Common myeloid progenitor, CD34-positive (primary cell): ENCODE measurements at regions not wholly inside any gene's neighbourhood (a gene's known extent, or its start where the extent isn't known, plus 50 kb on each side); places are given as distances from the start of the nearest gene placed in this dataset.
"Not testable (repeated sequence)": the region's sequence is repeated elsewhere in the genome, so short reads cannot be mapped to it uniquely, and the experiment has no call there.

Experiments
- CTCF ChIA-PET: fragments of 350-600 bp; sonication (Branson Sonifier 250); formaldehyde crosslinking; loops from one replicate; lab custom pipeline; 2021; ENCODE audit warnings: antibody characterized with exemption; lab: Charles Lee
- POLR2A ChIA-PET: fragments of 350-600 bp; sonication (Branson Sonifier 250); formaldehyde crosslinking; loops from one replicate; lab custom pipeline; 2021; ENCODE audit warnings: antibody characterized with exemption; lab: Charles Lee
- DNase-seq, 3 donors: peaks; one replicate each; pipeline versions ENCODE4 v3.0.0 to v3.0.0-alpha.2; 2013
- H3K27ac ChIP-seq, 2 experiments: 1 replicate in 1 of 2; 2 replicates in 1 of 2; pipeline ENCODE4 v1.7.0; 2013; ENCODE audit warnings: inconsistent platforms in 2 of 2, low read length in 2 of 2, mild to moderate bottlenecking in 2 of 2, low read depth in 1 of 2, moderate library complexity in 1 of 2; ENCODE audit not compliant: severe bottlenecking in 2 of 2, insufficient read depth in 1 of 2, poor library complexity in 1 of 2
- H3K27me3 ChIP-seq, 5 experiments: replicated peaks in 2 of 5; 1 replicate in 3 of 5; 2 replicates in 2 of 5; pipeline versions ENCODE4 v1.6.1 to v1.7.0; 2013; ENCODE audit warnings: low read length in 4 of 5, mild to moderate bottlenecking in 2 of 5, moderate library complexity in 2 of 5, inconsistent platforms in 1 of 5; ENCODE audit not compliant: insufficient read depth in 5 of 5, control insufficient read depth in 4 of 5
- H3K36me3 ChIP-seq, 4 experiments: 1 replicate in 2 of 4; 2 replicates in 2 of 4; pipeline versions ENCODE4 v1.6.1 to v1.7.0; 2013; ENCODE audit warnings: low read length in 3 of 4, control low read depth in 1 of 4, mild to moderate bottlenecking in 1 of 4; ENCODE audit not compliant: control insufficient read depth in 4 of 4, insufficient read depth in 4 of 4
- H3K4me1 ChIP-seq, 4 experiments: 1 replicate in 3 of 4; 2 replicates in 1 of 4; pipeline versions ENCODE4 v1.6.1 to v1.7.1; 2013; ENCODE audit warnings: low read length in 3 of 4, mild to moderate bottlenecking in 3 of 4, control low read depth in 1 of 4, inconsistent platforms in 1 of 4, moderate library complexity in 1 of 4; ENCODE audit not compliant: control insufficient read depth in 4 of 4, insufficient read depth in 4 of 4; ENCODE audit errors: control extremely low read depth in 1 of 4
- H3K4me3 ChIP-seq, 7 experiments: 1 replicate in 4 of 7; 2 replicates in 3 of 7; pipeline versions ENCODE4 v1.5.1 to v1.7.0; 2013; ENCODE audit warnings: mild to moderate bottlenecking in 7 of 7, low read length in 6 of 7, moderate library complexity in 6 of 7, inconsistent platforms in 2 of 7, low read depth in 2 of 7, control low read depth in 1 of 7; ENCODE audit not compliant: insufficient read depth in 4 of 7, control insufficient read depth in 1 of 7; ENCODE audit errors: extremely low read depth in 1 of 7
- H3K9me3 ChIP-seq, 5 experiments: 1 replicate in 4 of 5; 2 replicates in 1 of 5; pipeline versions ENCODE4 v1.6.1 to v1.7.1; 2013; ENCODE audit warnings: low read length in 4 of 5, mild to moderate bottlenecking in 2 of 5, inconsistent platforms in 1 of 5, low read depth in 1 of 5, moderate library complexity in 1 of 5; ENCODE audit not compliant: control insufficient read depth in 4 of 5, insufficient read depth in 2 of 5; ENCODE audit errors: control extremely low read depth in 1 of 5
- WGBS: methylation state at CpG from one replicate; pipeline ENCODE4 v1.1.5; 2013; ENCODE audit not compliant: insufficient coverage; 5-methylcytosine and 5-hydroxymethylcytosine counted together

DNA sequence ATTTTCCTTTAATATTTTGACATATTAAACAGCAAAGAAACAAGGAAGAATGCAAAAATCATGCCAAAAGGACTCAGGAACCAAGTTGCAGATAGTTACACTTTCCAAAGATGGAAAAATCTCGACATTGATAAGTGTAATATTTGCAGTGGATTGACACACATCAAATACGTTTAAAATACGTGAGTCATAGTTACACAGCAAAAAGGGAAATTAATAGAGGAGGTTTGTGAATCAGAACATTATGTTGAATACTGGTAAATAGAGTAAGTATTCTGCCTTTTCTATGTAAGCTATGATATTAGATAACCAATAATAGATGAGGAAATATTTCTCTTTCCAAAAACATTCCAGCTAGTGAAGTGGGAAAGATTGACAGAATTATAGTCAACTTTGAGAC is 1761.3 kb upstream of the IGFBP7 start:
- no peak for DNase-seq
- H3K27ac ChIP-seq: no peak overlapping the region
- 92% methylated on average over 2 of the region's 3 CpGs for WGBS
- POLR2A ChIA-PET: no interaction called here
- H3K36me3 ChIP-seq: no peaks in the 10 kb centered on the region
- no peak overlapping the region for H3K4me3 ChIP-seq
- H3K9me3 ChIP-seq: no peaks in the 10 kb centered on the region
- CTCF ChIA-PET: no interaction called here
- H3K4me1 ChIP-seq: no peaks in the 10 kb centered on the region
- no peaks in the 10 kb centered on the region for H3K27me3 ChIP-seq

DNA sequence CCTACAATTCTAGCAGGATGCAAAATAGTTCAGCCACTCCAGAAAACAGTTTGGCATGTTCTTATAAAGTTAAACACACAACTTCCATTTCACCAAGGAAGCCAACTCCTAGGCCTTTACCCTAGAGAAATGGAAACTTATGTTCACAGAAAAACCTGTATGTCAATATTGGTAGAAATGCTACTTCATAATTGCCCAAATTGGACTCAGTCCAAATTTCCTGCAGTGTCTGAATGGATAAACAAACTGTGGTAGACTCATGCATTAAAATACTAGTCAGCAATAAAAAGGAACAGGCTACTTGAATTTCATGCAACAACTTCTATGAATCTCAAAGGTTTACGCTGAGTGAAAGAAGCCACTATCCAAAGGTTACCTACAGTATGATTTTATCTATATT is 1738.8 kb upstream of the IGFBP7 start:
- no peak for DNase-seq
- WGBS: no CpG with 5 or more reads among the region's 1 CpG
- Histone ChIP-seq H3K9me3 (no peaks in the 10 kb centered on the region), H3K4me3 (no peak overlapping the region), H3K4me1 (no peaks in the 10 kb centered on the region), H3K27ac (no peak overlapping the region), H3K27me3 (no peaks in the 10 kb centered on the region), H3K36me3 (no peaks in the 10 kb centered on the region)
- ChIA-PET POLR2A (no interaction called here), CTCF (no interaction called here)

DNA sequence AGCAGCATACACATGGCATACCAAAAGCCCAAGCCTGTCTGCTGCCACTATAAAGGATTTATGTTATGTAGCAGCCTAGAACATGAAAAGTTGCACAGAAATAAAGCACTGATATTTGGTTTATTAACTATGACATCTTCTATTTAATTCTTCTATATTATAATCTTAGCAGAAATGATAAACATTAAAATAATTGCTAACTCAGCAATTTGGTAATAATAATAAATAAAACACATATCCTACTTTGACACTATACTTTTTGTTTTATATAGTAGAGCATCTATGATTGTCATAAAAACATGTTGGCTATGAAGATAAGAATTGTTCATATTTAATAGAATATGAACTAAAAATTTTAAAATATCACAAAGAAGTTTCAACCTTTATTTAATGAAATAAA is 1733.3 kb upstream of the IGFBP7 start:
- Histone ChIP-seq H3K4me1 (no peaks in the 10 kb centered on the region), H3K27ac (no peak overlapping the region), H3K36me3 (no peaks in the 10 kb centered on the region), H3K4me3 (no peak overlapping the region), H3K9me3 (no peaks in the 10 kb centered on the region), H3K27me3 (no peaks in the 10 kb centered on the region)
- ChIA-PET POLR2A (no interaction called here), CTCF (no interaction called here)
- DNase-seq: no peak

DNA sequence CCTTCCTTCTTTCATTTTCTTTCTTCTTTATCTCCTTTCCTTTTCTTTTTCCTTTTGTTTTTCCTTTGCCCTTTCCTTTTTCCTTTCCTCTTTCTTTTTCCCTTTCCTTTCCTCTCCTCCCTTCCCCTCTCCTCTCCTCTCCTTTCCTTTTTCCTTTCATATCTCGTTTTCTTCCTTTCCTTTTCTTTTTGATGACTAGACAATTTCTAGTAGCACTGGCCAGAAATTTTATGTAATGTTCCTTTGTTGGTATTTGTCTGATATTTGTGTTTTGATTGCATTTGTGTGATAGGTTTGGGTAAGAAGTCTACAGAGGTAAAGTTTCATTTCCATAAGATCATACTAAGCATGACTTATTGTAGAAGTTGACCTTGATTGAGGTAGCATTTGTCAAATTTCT is 1722.9 kb upstream of the IGFBP7 start:
- CTCF ChIA-PET: no interaction called here
- WGBS: no CpG with 5 or more reads among the region's 1 CpG
- POLR2A ChIA-PET: no interaction called here

GRCh38 chr4:58825278-58825677 is 1715.1 kb upstream of the IGFBP7 start:
- Histone ChIP-seq H3K4me1 (no peaks in the 10 kb centered on the region), H3K4me3 (no peak overlapping the region), H3K9me3 (no peaks in the 10 kb centered on the region), H3K36me3 (no peaks in the 10 kb centered on the region), H3K27me3 (no peaks in the 10 kb centered on the region), H3K27ac (no peak overlapping the region)
- no CpG with 5 or more reads among the region's 5 CpGs for WGBS
- DNase-seq: no peak
- ChIA-PET CTCF (no interaction called here), POLR2A (no interaction called here)

More for the DNA sequence above, 1722.9 kb upstream of the IGFBP7 start:
- no peaks in the 10 kb centered on the region for H3K9me3 ChIP-seq
- no peaks in the 10 kb centered on the region for H3K4me1 ChIP-seq
- H3K27ac ChIP-seq: no peak overlapping the region
- H3K36me3 ChIP-seq: no peaks in the 10 kb centered on the region
- H3K27me3 ChIP-seq: no peaks in the 10 kb centered on the region
- no peak for DNase-seq
- H3K4me3 ChIP-seq: no peak overlapping the region

GRCh38 chr4:58818560-58818959 is 1708.4 kb upstream of the IGFBP7 start:
- CTCF ChIA-PET, H3K27ac ChIP-seq, POLR2A ChIA-PET, H3K4me3 ChIP-seq, H3K36me3 ChIP-seq, H3K27me3 ChIP-seq, H3K4me1 ChIP-seq, H3K9me3 ChIP-seq, DNase-seq: not testable (repeated sequence)
- 100% methylated on average over 4 of the region's 14 CpGs for WGBS

GRCh38 chr4:58809948-58810347 is 1699.8 kb upstream of the IGFBP7 start:
- no peak for DNase-seq
- WGBS: no CpG with 5 or more reads among the region's 2 CpGs
- POLR2A ChIA-PET: no interaction called here
- Histone ChIP-seq H3K4me1 (no peaks in the 10 kb centered on the region), H3K27me3 (no peaks in the 10 kb centered on the region), H3K4me3 (no peak overlapping the region), H3K27ac (no peak overlapping the region), H3K36me3 (no peaks in the 10 kb centered on the region), H3K9me3 (no peaks in the 10 kb centered on the region)
- CTCF ChIA-PET: no interaction called here
